GM13977 (cell line): ENCODE measurements at regions not wholly inside any gene's neighbourhood (a gene's known extent, or its start where the extent isn't known, plus 50 kb on each side); places are given as distances from the start of the nearest gene placed in this dataset.

Source experiments
- DNase-seq: peaks from one replicate; pipeline ENCODE4 v3.0.0; 2012; ENCODE audit warnings: low spot score
- CTCF ChIP-seq: IDR thresholded peaks from 2 replicates; pipeline ENCODE4 v1.5.1; 2012; ENCODE audit warnings: mild to moderate bottlenecking, control low read depth; ENCODE audit not compliant: insufficient read depth; ENCODE audit errors: extremely low read depth, missing control alignments
- in situ Hi-C: fragments of 300-500 bp; cut with MboI; formaldehyde crosslinking; loops from one replicate; pipeline ENCODE4 v1.12.0; 2022; ENCODE audit warnings: low sequenced_read_pairs, low pct_unique_long_range_greater_than_20kb, mixed read lengths, inconsistent platforms; ENCODE audit not compliant: unreplicated experiment

- in situ Hi-C loops = no loop called here
- no peak for TF ChIP-seq CTCF
These were observed 508.3 kb upstream of the ARID1B start for GRCh38 chr6:156268849-156269248.

GRCh38 chr6:156262014-156262413 is 515.2 kb upstream of the ARID1B start:
- DNase-seq = no peak
- TF ChIP-seq CTCF = no peak

More at GRCh38 chr6:156268849-156269248, 508.3 kb upstream of the ARID1B start:
- DNase-seq = no peak

GRCh38 chr6:156260815-156261214 is 516.4 kb upstream of the ARID1B start:
- no peak for TF ChIP-seq CTCF
- in situ Hi-C loops = no loop called here
- DNase-seq = no peak

More at GRCh38 chr6:156262014-156262413, 515.2 kb upstream of the ARID1B start:
- in situ Hi-C loops = no loop called here

- DNase-seq = no peak
- in situ Hi-C loops = no loop called here
- no peak for TF ChIP-seq CTCF
These were observed 518.2 kb upstream of the ARID1B start for GRCh38 chr6:156258981-156259380.

GRCh38 chr6:156256161-156256560 is 521.0 kb upstream of the ARID1B start:
- no peak for DNase-seq
- TF ChIP-seq CTCF = no peak
- in situ Hi-C loops = no loop called here

GRCh38 chr6:156254240-156254639 is 522.9 kb upstream of the ARID1B start:
- no peak for TF ChIP-seq CTCF
- DNase-seq = no peak
- in situ Hi-C loops = no loop called here

GRCh38 chr6:156250593-156250992 is 526.6 kb upstream of the ARID1B start:
- in situ Hi-C loops = no loop called here
- no peak for TF ChIP-seq CTCF
- no peak for DNase-seq
